ENCODE measurements at regions not wholly inside any gene's neighbourhood (a gene's known extent, or its start where the extent isn't known, plus 50 kb on each side); places are given as distances from the start of the nearest gene placed in this dataset.

DNA sequence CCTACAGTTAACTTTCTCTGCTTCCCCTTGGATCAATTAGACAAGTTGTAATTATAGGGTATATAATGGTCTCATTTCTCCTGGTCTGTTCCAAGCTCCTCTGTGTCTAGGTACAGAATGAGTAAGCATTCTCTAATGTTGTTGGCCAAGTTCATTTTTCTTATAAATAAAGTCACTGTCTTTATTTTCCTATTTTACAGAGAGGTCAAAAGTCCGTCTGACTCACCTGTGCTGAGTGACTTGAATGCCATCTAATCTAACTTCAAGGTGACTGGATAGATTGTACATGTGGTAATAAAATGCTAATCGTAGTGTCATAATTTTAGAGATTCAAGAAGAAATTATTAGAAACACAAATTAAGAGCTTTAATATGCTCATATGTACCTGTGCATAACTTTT lies 500.2 kb downstream of the PDCD6IP start:
- no peaks in the 10 kb centered on the region for H3K9me3 ChIP-seq
- no peaks in the 10 kb centered on the region for H3K27me3 ChIP-seq
- H3K36me3 ChIP-seq, result no peaks in the 10 kb centered on the region
- TF ChIP-seq, protein P1, sequence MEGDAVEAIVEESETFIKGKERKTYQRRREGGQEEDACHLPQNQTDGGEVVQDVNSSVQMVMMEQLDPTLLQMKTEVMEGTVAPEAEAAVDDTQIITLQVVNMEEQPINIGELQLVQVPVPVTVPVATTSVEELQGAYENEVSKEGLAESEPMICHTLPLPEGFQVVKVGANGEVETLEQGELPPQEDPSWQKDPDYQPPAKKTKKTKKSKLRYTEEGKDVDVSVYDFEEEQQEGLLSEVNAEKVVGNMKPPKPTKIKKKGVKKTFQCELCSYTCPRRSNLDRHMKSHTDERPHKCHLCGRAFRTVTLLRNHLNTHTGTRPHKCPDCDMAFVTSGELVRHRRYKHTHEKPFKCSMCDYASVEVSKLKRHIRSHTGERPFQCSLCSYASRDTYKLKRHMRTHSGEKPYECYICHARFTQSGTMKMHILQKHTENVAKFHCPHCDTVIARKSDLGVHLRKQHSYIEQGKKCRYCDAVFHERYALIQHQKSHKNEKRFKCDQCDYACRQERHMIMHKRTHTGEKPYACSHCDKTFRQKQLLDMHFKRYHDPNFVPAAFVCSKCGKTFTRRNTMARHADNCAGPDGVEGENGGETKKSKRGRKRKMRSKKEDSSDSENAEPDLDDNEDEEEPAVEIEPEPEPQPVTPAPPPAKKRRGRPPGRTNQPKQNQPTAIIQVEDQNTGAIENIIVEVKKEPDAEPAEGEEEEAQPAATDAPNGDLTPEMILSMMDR (IDR thresholded peaks at IDR 0.05), result no peak
- no peak for DNase-seq (ENCODE audit: low spot score in 2 of 2)
- no peaks in the 10 kb centered on the region for H3K4me1 ChIP-seq
- no peak overlapping the region for H3K27ac ChIP-seq
- WGBS, 2 donors, result 81 to 90% methylated on average over 2 of the region's 2 CpGs
- H3K4me3 ChIP-seq, result no peak overlapping the region

DNA sequence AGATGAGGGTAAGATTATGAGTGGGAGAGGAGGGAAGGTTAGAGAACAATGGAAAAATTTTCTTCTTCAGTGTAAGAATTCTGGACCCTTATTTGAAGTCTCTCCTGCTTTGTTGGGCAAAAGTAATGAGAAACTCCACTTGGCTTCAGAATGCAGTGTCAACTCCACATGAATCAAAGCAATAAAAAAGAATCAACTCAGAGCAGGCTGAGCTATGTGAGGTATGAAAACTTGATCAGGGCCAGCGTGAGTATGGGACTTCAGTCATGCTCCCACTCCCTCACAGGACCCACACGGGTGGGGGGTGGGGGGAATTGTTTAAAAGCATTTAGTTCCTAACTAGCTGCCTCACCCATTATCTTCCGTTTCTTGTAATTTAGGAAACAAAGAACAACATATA lies 502.2 kb downstream of the PDCD6IP start:
- TF ChIP-seq POLR2A (IDR thresholded peaks at IDR 0.05), result no peak
- no peak for TF ChIP-seq EP300 (IDR thresholded peaks at IDR 0.05)
- TF ChIP-seq, protein P1 (IDR thresholded peaks at IDR 0.05), result no peak
- no peaks in the 10 kb centered on the region for H3K9me3 ChIP-seq
- no peaks in the 10 kb centered on the region for H3K36me3 ChIP-seq
- H3K4me3 ChIP-seq, result no peak overlapping the region
- WGBS, 2 donors, result 16 to 30% methylated on average over 3 of the region's 3 CpGs
- H3K27me3 ChIP-seq, result no peaks in the 10 kb centered on the region
- DNase-seq (ENCODE audit: low spot score in 2 of 2), result no peak
- no peaks in the 10 kb centered on the region for H3K4me1 ChIP-seq
- no peak overlapping the region for H3K27ac ChIP-seq

DNA sequence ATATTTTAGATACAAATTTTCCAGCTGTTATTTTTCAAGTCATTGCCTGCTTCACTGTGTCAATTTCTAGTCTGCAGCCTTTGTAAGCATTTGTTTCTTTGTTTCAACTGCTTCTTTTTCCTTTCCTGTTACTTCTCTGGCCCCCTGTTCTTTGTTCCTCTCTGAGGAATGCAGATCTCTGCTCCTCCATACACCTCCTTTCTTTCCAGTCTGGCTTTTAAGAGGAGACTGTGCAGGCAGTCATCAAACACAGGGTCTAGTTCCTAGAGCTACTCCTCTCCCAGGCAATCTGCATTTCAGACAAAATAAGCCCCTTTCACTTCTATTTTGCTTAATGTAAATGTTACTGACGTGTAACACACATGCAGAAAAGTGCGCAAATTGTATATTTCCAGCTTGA lies 502.9 kb downstream of the PDCD6IP start:
- no peaks in the 10 kb centered on the region for H3K4me1 ChIP-seq
- no peaks in the 10 kb centered on the region for H3K36me3 ChIP-seq
- DNase-seq (ENCODE audit: low spot score in 2 of 2), result no peak
- no peak overlapping the region for H3K4me3 ChIP-seq
- no peaks in the 10 kb centered on the region for H3K9me3 ChIP-seq
- TF ChIP-seq EP300 (IDR thresholded peaks at IDR 0.05) (no peak), POLR2A (IDR thresholded peaks at IDR 0.05) (no peak)
- TF ChIP-seq, protein P1 (IDR thresholded peaks at IDR 0.05), result no peak
- no peaks in the 10 kb centered on the region for H3K27me3 ChIP-seq
- 83 to 92% methylated on average over 2 of the region's 2 CpGs for WGBS, 2 donors
- H3K27ac ChIP-seq, result no peak overlapping the region

DNA sequence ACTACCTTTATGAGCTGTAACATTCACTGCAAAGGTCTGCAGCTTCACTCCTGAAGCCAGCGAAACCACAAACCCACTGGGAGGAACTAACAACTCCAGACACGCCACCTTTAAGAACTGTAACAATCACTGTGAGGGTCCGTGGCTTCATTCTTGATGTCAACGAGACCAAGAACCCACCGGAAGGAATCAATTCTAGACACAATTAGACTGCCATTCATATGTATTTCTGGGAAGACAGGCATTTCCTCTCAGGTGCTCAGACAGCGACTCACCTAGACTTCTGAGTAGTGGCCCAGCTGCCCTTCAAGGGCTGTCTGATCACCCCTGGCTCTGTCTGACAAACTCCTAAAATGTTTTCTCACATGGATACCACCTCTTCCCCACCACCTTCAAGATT lies 506.8 kb downstream of the PDCD6IP start:
- no peaks in the 10 kb centered on the region for H3K36me3 ChIP-seq
- WGBS, 2 donors, result 70 to 91% methylated on average over 6 of the region's 6 CpGs
- DNase-seq (ENCODE audit: low spot score in 2 of 2), result no peak
- TF ChIP-seq POLR2A (IDR thresholded peaks at IDR 0.05) (no peak), EP300 (IDR thresholded peaks at IDR 0.05) (no peak)
- TF ChIP-seq, protein P1 (IDR thresholded peaks at IDR 0.05), result no peak
- no peaks in the 10 kb centered on the region for H3K9me3 ChIP-seq
- no peaks in the 10 kb centered on the region for H3K27me3 ChIP-seq
- no peak overlapping the region for H3K4me3 ChIP-seq
- no peaks in the 10 kb centered on the region for H3K4me1 ChIP-seq
- H3K27ac ChIP-seq, result no peak overlapping the region

DNA sequence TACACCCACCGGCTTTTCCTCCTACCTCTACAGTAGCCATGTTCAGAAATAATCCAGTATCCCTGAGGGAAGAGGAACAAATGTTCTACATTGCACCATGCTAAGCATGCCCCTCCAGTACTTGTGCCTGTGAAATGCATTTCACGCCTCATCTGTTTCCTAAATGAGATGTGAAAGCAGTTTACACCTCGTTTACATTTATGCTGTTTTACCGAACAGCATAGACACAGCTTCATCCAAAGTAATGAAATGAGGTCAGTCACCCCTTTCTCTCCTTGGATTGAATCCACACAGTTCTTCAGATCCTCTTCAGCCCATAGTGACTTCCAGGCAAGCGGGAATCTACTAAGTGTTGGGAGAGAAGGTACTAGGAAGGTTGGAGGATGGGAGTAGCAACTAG lies 514.3 kb downstream of the PDCD6IP start:
- H3K36me3 ChIP-seq, result no peaks in the 10 kb centered on the region
- H3K27ac ChIP-seq, result no peak overlapping the region
- TF ChIP-seq POLR2A (IDR thresholded peaks at IDR 0.05) (no peak), EP300 (IDR thresholded peaks at IDR 0.05) (no peak)
- TF ChIP-seq, protein P1 (IDR thresholded peaks at IDR 0.05), result no peak
- 40 to 49% methylated on average over 5 of the region's 5 CpGs for WGBS, 2 donors
- no peak for DNase-seq (ENCODE audit: low spot score in 2 of 2)
- H3K9me3 ChIP-seq, result peaks cover 0 to 5% (median 0%) of the 10 kb centered on the region in 4 donors
- no peaks in the 10 kb centered on the region for H3K27me3 ChIP-seq
- H3K4me1 ChIP-seq, result no peaks in the 10 kb centered on the region
- no peak overlapping the region for H3K4me3 ChIP-seq

Measured in tibial nerve (tissue), 4 donors.